Sigmoid colon (tissue), 6 donors: ENCODE measurements at regions not wholly inside any gene's neighbourhood (a gene's known extent, or its start where the extent isn't known, plus 50 kb on each side); places are given as distances from the start of the nearest gene placed in this dataset.

Source experiments
- DNase-seq: peaks from one replicate; pipeline ENCODE4 v3.0.0-alpha.2; 2019
- H3K27ac ChIP-seq, 4 donors: fragments of 200-600 bp; sonication (generic); one replicate each; pipeline ENCODE4 v1.5.1; 2016 to 2019; ENCODE audit warnings: mild to moderate bottlenecking in 1 of 4
- H3K27me3 ChIP-seq, 3 donors: fragments of 200-600 bp; sonication (generic); one replicate each; pipeline ENCODE4 v1.5.1; 2019; ENCODE audit warnings: mild to moderate bottlenecking in 1 of 3
- H3K36me3 ChIP-seq, 4 donors: fragments of 200-600 bp; sonication (generic); one replicate each; pipeline ENCODE4 v1.5.1; 2016 to 2019
- H3K4me1 ChIP-seq, 4 donors: fragments of 200-600 bp; sonication (generic); one replicate each; pipeline ENCODE4 v1.5.1; 2017 to 2019
- H3K4me3 ChIP-seq, 4 donors: fragments of 200-600 bp; sonication (generic); one replicate each; pipeline ENCODE4 v1.5.1; 2017 to 2019; ENCODE audit warnings: mild to moderate bottlenecking in 2 of 4, moderate library complexity in 1 of 4
- H3K9me3 ChIP-seq, 4 donors: fragments of 200-600 bp in 3 of 4; sonication (generic) in 3 of 4; one replicate each; pipeline versions ENCODE4 v1.5.1 to v1.6.1; 2013 to 2019
- EP300 ChIP-seq, 4 donors: sonication (generic); formaldehyde crosslinking; IDR thresholded peaks; one replicate each; pipeline ENCODE4 v1.6.1; 2017; ENCODE audit warnings: antibody characterized with exemption in 4 of 4
- POLR2A ChIP-seq, 2 donors: fragments of 450-650 bp; IDR thresholded peaks; one replicate each; pipeline ENCODE4 v1.6.1; 2016; ENCODE audit warnings: antibody characterized with exemption in 2 of 2, mild to moderate bottlenecking in 2 of 2, moderate library complexity in 2 of 2
- POLR2AphosphoS5 ChIP-seq, 4 donors: sonication (generic); formaldehyde crosslinking; IDR thresholded peaks; one replicate each; pipeline ENCODE4 v1.6.1; 2017; ENCODE audit warnings: antibody characterized with exemption in 4 of 4
- WGBS, 2 donors: extraction: QIAGEN DNeasy Blood & Tissue Kit; methylation state at CpG; one replicate each; pipeline ENCODE4 v1.1.7; 2013; 5-methylcytosine and 5-hydroxymethylcytosine counted together
- intact Hi-C: fragments of 100-400 bp; cut with DNase I; formaldehyde crosslinking; loops from one replicate; pipeline ENCODE4 v1.15.1; 2023
- TF ChIP-seq, protein P1 (sequence below), 4 experiments: fragments of 450-650 bp in 3 of 4; fragments of 200-600 bp in 1 of 4; IDR thresholded peaks; one replicate each; pipeline ENCODE4 v1.5.1; 2016 to 2019; ENCODE audit warnings: antibody characterized with exemption in 4 of 4, mild to moderate bottlenecking in 3 of 4, moderate library complexity in 2 of 4
- donor health status: healthy with polysubstance abuse.
- donor health status: healthy.

DNA sequence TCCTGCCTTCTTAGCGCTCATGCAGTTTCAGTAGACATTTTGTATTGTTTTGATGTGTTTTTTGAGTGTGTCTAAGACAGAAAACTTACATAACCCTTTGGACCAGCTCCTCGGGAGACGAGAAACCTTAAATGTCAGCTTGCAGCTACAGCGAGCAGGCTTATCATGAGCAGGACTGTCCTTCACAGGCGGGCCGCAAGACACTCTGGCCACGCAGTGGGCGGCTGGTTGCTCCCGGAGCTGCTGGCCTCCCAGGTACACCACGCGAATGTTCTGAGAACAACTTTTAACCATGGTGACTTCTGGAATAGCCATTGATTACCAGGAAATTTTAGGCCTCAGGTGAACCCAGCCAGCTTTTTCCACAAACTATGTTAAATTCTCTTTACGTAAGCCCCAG lies 164.1 kb upstream of the DIO3 start:
- intact Hi-C loops: no loop called here
- H3K27me3 ChIP-seq: no peaks in the 10 kb centered on the region
- no peak for DNase-seq
- no peak overlapping the region for H3K4me3 ChIP-seq
- no peaks in the 10 kb centered on the region for H3K36me3 ChIP-seq
- no peaks in the 10 kb centered on the region for H3K4me1 ChIP-seq
- TF ChIP-seq, protein P1, sequence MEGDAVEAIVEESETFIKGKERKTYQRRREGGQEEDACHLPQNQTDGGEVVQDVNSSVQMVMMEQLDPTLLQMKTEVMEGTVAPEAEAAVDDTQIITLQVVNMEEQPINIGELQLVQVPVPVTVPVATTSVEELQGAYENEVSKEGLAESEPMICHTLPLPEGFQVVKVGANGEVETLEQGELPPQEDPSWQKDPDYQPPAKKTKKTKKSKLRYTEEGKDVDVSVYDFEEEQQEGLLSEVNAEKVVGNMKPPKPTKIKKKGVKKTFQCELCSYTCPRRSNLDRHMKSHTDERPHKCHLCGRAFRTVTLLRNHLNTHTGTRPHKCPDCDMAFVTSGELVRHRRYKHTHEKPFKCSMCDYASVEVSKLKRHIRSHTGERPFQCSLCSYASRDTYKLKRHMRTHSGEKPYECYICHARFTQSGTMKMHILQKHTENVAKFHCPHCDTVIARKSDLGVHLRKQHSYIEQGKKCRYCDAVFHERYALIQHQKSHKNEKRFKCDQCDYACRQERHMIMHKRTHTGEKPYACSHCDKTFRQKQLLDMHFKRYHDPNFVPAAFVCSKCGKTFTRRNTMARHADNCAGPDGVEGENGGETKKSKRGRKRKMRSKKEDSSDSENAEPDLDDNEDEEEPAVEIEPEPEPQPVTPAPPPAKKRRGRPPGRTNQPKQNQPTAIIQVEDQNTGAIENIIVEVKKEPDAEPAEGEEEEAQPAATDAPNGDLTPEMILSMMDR (IDR thresholded peaks at IDR 0.05): no peak
- TF ChIP-seq POLR2AphosphoS5 (IDR thresholded peaks at IDR 0.05) (no peak), POLR2A (IDR thresholded peaks at IDR 0.05) (no peak), EP300 (IDR thresholded peaks at IDR 0.05) (no peak)
- 94 to 96% methylated on average over 12 of the region's 12 CpGs for WGBS, 2 donors
- no peak overlapping the region for H3K27ac ChIP-seq
- H3K9me3 ChIP-seq: no peaks in the 10 kb centered on the region

DNA sequence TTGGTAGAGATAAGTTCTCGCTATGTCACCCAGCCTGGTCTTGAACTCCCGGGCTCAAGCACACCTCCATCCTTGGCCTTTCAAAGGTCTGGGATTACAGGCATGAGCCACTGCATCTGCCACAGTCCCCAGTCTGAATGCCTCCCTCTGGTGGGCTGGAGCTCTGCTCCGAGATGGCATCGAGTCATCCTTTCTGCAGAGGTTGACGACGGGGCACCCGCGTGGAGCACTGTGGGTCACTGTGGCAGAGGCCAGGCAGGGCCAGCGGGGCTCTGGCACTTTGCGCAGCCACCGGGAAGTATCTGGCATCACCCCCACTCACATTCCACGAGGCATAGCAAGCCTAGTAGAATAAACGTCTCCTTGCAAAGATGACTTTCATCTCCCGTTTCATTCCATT lies 163.3 kb upstream of the DIO3 start:
- intact Hi-C loops: no loop called here
- TF ChIP-seq EP300 (IDR thresholded peaks at IDR 0.05): no peak
- TF ChIP-seq, protein P1 (IDR thresholded peaks at IDR 0.05): no peak
- no peak for TF ChIP-seq POLR2AphosphoS5 (IDR thresholded peaks at IDR 0.05)
- no peak for TF ChIP-seq POLR2A (IDR thresholded peaks at IDR 0.05)
- no peak for DNase-seq
- H3K4me1 ChIP-seq: no peaks in the 10 kb centered on the region
- no peaks in the 10 kb centered on the region for H3K27me3 ChIP-seq
- WGBS, 2 donors: 88 to 92% methylated on average over 14 of the region's 14 CpGs
- no peaks in the 10 kb centered on the region for H3K9me3 ChIP-seq
- no peaks in the 10 kb centered on the region for H3K36me3 ChIP-seq
- H3K4me3 ChIP-seq: no peak overlapping the region
- no peak overlapping the region for H3K27ac ChIP-seq

- no peak for DNase-seq
- intact Hi-C loops: no loop called here
- Histone ChIP-seq H3K9me3 (no peaks in the 10 kb centered on the region), H3K4me1 (no peaks in the 10 kb centered on the region), H3K27me3 (no peaks in the 10 kb centered on the region), H3K27ac (no peak overlapping the region), H3K4me3 (no peak overlapping the region), H3K36me3 (no peaks in the 10 kb centered on the region)
- 65 to 90% methylated on average over 5 of the region's 5 CpGs for WGBS, 2 donors
- TF ChIP-seq, protein P1 (IDR thresholded peaks at IDR 0.05): no peak
- TF ChIP-seq POLR2A (IDR thresholded peaks at IDR 0.05): no peak
- TF ChIP-seq POLR2AphosphoS5 (IDR thresholded peaks at IDR 0.05): no peak
- TF ChIP-seq EP300 (IDR thresholded peaks at IDR 0.05): no peak
Observed at GRCh38 chr14:101399737-101400517, 161.4 kb upstream of the DIO3 start.

DNA sequence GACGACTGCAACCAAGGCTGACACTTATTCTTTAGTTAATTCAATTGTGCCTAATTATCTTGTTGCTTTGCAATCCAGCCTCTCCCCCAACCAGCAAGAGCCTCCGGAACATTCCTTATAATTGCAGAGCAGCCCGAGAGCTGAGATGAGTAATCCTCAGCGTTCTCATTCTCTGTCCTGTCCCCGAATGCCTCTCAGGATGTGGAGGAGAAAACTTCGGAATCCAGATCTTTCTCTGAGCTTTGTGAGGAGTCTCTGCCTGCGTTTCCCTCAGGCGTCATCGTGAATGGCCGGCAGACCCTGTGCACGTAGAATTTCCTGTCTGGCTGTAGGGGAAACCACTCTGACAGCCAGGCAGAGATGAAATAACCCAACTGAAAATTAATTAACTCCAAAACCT lies 160.5 kb upstream of the DIO3 start:
- Histone ChIP-seq H3K36me3 (no peaks in the 10 kb centered on the region), H3K9me3 (no peaks in the 10 kb centered on the region), H3K4me1 (no peaks in the 10 kb centered on the region), H3K27me3 (no peaks in the 10 kb centered on the region), H3K4me3 (no peak overlapping the region), H3K27ac (no peak overlapping the region)
- 29 to 64% methylated on average over 11 of the region's 11 CpGs for WGBS, 2 donors
- intact Hi-C loops: no loop called here
- no peak for DNase-seq
- TF ChIP-seq EP300 (IDR thresholded peaks at IDR 0.05) (no peak), POLR2A (IDR thresholded peaks at IDR 0.05) (no peak), POLR2AphosphoS5 (IDR thresholded peaks at IDR 0.05) (no peak)
- TF ChIP-seq, protein P1 (IDR thresholded peaks at IDR 0.05): no peak
